HCT116 (cell line): ENCODE measurements at regions not wholly inside any gene's neighbourhood (a gene's known extent, or its start where the extent isn't known, plus 50 kb on each side); places are given as distances from the start of the nearest gene placed in this dataset.

Experiments used
- ATAC-seq: fragments of 200-7000 bp; cut with Tn5 transposase; 2 replicates; pipeline ENCODE4 v1.9.1; 2020; ENCODE audit warnings: mild to moderate bottlenecking, moderate library complexity
- BruUV-seq: library from RNA; stranded (reverse); fragments of 400-500 nt; replicated peaks from 2 replicates; lab custom pipeline; 2021; lab: Mats Ljungman, UMichigan
- CTCF ChIA-PET: fragments of 300-600 bp; sonication (Branson Sonifier 250); formaldehyde crosslinking; loops from one replicate; lab custom pipeline; 2021; ENCODE audit warnings: antibody characterized with exemption; lab: Charles Lee
- POLR2A ChIA-PET: fragments of 300-600, 350-600 bp; sonication (Branson Sonifier 250); formaldehyde crosslinking; loops from one replicate; lab custom pipeline; 2021; ENCODE audit warnings: antibody characterized with exemption; lab: Charles Lee
- RAD21 ChIA-PET, 2 experiments: fragments of 300-600 bp; sonication (Branson Sonifier 250); formaldehyde crosslinking; loops; one replicate each; lab custom pipeline; 2023; ENCODE audit warnings: low total read pairs in 2 of 2; ENCODE audit not compliant: uncharacterized antibody in 2 of 2, unreplicated experiment in 2 of 2, low non-redundant PET in 1 of 2; lab: Charles Lee
- DNase-seq: peaks from one replicate; pipeline ENCODE4 v3.0.0-alpha.2; 2010; ENCODE audit warnings: low read depth, low spot score
- H2AFZ ChIP-seq: fragments of 200-600 bp; shearing (Covaris generic), sonication (generic); 2 replicates; pipeline ENCODE4 v1.6.1; 2017; ENCODE audit warnings: low read depth, mixed run types, mixed read lengths, antibody characterized with exemption, low read length; ENCODE audit not compliant: poor library complexity, severe bottlenecking
- H3K27ac ChIP-seq: 2 replicates; pipeline ENCODE4 v1.5.1; 2012; ENCODE audit warnings: low read depth, low read length
- H3K27me3 ChIP-seq: fragments of 200-600 bp; sonication (generic); 2 replicates; pipeline ENCODE4 v1.6.1; 2016; ENCODE audit warnings: mixed run types, low read length, mixed read lengths; ENCODE audit not compliant: insufficient read depth
- H3K36me3 ChIP-seq, 2 experiments: fragments of 200-500 bp in 1 of 2; fragments of 200-600 bp in 1 of 2; sonication (Bioruptor generic) in 1 of 2; sonication (generic) in 1 of 2; 2 replicates each; pipeline versions ENCODE4 v1.5.1 to v1.6.1; 2014 to 2016; ENCODE audit warnings: low read length in 2 of 2, inconsistent platforms in 1 of 2, mixed read lengths in 1 of 2, mixed run types in 1 of 2; ENCODE audit not compliant: insufficient read depth in 2 of 2, control insufficient read depth in 1 of 2
- H3K4me1 ChIP-seq, 2 experiments: fragments of 200-600 bp in 1 of 2; sonication (generic) in 1 of 2; 2 replicates each; pipeline versions ENCODE4 v1.5.1 to v1.6.1; 2012 to 2017; ENCODE audit warnings: low read length in 2 of 2, inconsistent platforms in 1 of 2, mild to moderate bottlenecking in 1 of 2, mixed read lengths in 1 of 2, mixed run types in 1 of 2, moderate library complexity in 1 of 2; ENCODE audit not compliant: insufficient read depth in 2 of 2, control insufficient read depth in 1 of 2
- H3K4me2 ChIP-seq: fragments of 200-600 bp; sonication (generic); 2 replicates; pipeline ENCODE4 v1.6.1; 2017; ENCODE audit warnings: mixed run types, low read length, mixed read lengths
- H3K4me3 ChIP-seq, 2 experiments: fragments of 200-600 bp in 1 of 2; sonication (generic) in 1 of 2; replicated peaks in 1 of 2; 2 replicates each; pipeline ENCODE4 v1.5.1; 2011 to 2016; ENCODE audit warnings: low read length in 2 of 2, control low read depth in 1 of 2, low read depth in 1 of 2, mild to moderate bottlenecking in 1 of 2, mixed read lengths in 1 of 2, mixed run types in 1 of 2
- H3K79me2 ChIP-seq: fragments of 200-600 bp; sonication (generic); 2 replicates; pipeline ENCODE4 v1.6.1; 2017; ENCODE audit warnings: mild to moderate bottlenecking, mixed run types, low read length, moderate library complexity, mixed read lengths; ENCODE audit not compliant: insufficient read depth
- H3K9ac ChIP-seq: fragments of 200-600 bp; sonication (generic); 2 replicates; pipeline ENCODE4 v1.6.1; 2016; ENCODE audit warnings: low read length, mixed read lengths
- H3K9me2 ChIP-seq: fragments of 200-600 bp; sonication (generic), shearing (Covaris generic); 2 replicates; pipeline ENCODE4 v1.6.1; 2017; ENCODE audit warnings: mixed run types, mild to moderate bottlenecking, moderate library complexity; ENCODE audit not compliant: insufficient read depth
- H3K9me3 ChIP-seq, 2 experiments: fragments of 200-500 bp in 1 of 2; fragments of 200-600 bp in 1 of 2; sonication (Bioruptor generic) in 1 of 2; sonication (generic) in 1 of 2; 2 replicates each; pipeline ENCODE4 v1.6.1; 2014 to 2017; ENCODE audit warnings: low read length in 2 of 2, mixed read lengths in 2 of 2, inconsistent platforms in 1 of 2, low read depth in 1 of 2, mild to moderate bottlenecking in 1 of 2, mixed run types in 1 of 2, moderate library complexity in 1 of 2; ENCODE audit not compliant: control insufficient read depth in 1 of 2, insufficient read depth in 1 of 2
- H4K20me1 ChIP-seq: fragments of 200-600 bp; sonication (generic), shearing (Covaris generic); 2 replicates; pipeline ENCODE4 v1.6.1; 2017; ENCODE audit warnings: mixed run types, mild to moderate bottlenecking, moderate library complexity; ENCODE audit not compliant: insufficient read depth
- CBX3 ChIP-seq: IDR thresholded peaks from 2 replicates; pipeline ENCODE4 v1.6.1; 2012; ENCODE audit warnings: low read depth
- CEBPB ChIP-seq: IDR thresholded peaks from 2 replicates; pipeline ENCODE4 v1.6.1; 2012; ENCODE audit warnings: low read depth
- EGR1 ChIP-seq: IDR thresholded peaks from 2 replicates; pipeline ENCODE4 v1.6.1; 2012; ENCODE audit warnings: low read depth
- ELF1 ChIP-seq: IDR thresholded peaks from 2 replicates; pipeline ENCODE4 v1.6.1; 2012; ENCODE audit warnings: low read depth, borderline replicate concordance
- EZH2 ChIP-seq: fragments of 200-600 bp; sonication (generic); IDR thresholded peaks from 2 replicates; pipeline ENCODE4 v1.6.1; 2017; ENCODE audit warnings: antibody characterized with exemption, mixed run types
- EZH2phosphoT487 ChIP-seq: fragments of 200-600 bp; IDR thresholded peaks from 2 replicates; pipeline ENCODE4 v1.6.1; 2018; ENCODE audit warnings: antibody characterized with exemption, borderline replicate concordance
- FOSL1 ChIP-seq: IDR thresholded peaks from 2 replicates; pipeline ENCODE4 v1.6.1; 2012; ENCODE audit warnings: low read depth
- JUND ChIP-seq: IDR thresholded peaks from 2 replicates; pipeline ENCODE4 v1.6.1; 2012
- POLR2A ChIP-seq: IDR thresholded peaks from 2 replicates; pipeline ENCODE4 v1.7.0; 2011; ENCODE audit warnings: borderline replicate concordance; ENCODE audit not compliant: insufficient read depth, insufficient read length; ENCODE audit errors: extremely low read depth
- POLR2AphosphoS5 ChIP-seq: IDR thresholded peaks from 2 replicates; pipeline ENCODE4 v1.6.1; 2011; ENCODE audit warnings: mild to moderate bottlenecking, low read depth, low read length, moderate library complexity
- SIN3A ChIP-seq: IDR thresholded peaks from 2 replicates; pipeline ENCODE4 v1.6.1; 2012; ENCODE audit warnings: low read depth
- SP1 ChIP-seq: IDR thresholded peaks from 2 replicates; pipeline ENCODE4 v1.6.1; 2012; ENCODE audit warnings: low read depth
- SRF ChIP-seq: IDR thresholded peaks from 2 replicates; pipeline ENCODE4 v1.6.1; 2012; ENCODE audit warnings: low read depth
- YY1 ChIP-seq: IDR thresholded peaks from 2 replicates; pipeline ENCODE4 v1.6.1; 2011; ENCODE audit warnings: low read length, low read depth, moderate library complexity, mild to moderate bottlenecking; ENCODE audit not compliant: insufficient replicate concordance; ENCODE audit errors: extremely low read depth
- ZFX ChIP-seq: fragments of 450-650 bp; IDR thresholded peaks from 2 replicates; pipeline ENCODE4 v1.6.1; 2017
- intact Hi-C: fragments of 100-400 bp; cut with micrococcal nuclease; formaldehyde crosslinking; loops from 2 replicates; pipeline ENCODE4 v1.10.0; 2022
- TF ChIP-seq, protein P1 (sequence below): IDR thresholded peaks from 2 replicates; pipeline ENCODE4 v1.6.1; 2011; ENCODE audit warnings: mild to moderate bottlenecking, low read length, moderate library complexity; ENCODE audit not compliant: insufficient replicate concordance; ENCODE audit errors: extremely low read depth
- TF ChIP-seq, protein P2 (sequence below), 3 experiments: fragments of 200-600 bp in 1 of 3; sonication (generic) in 1 of 3; IDR thresholded peaks in 2 of 3; conservative IDR thresholded peaks in 1 of 3; 2 replicates each; pipeline ENCODE4 v1.5.1; 2012 to 2017; ENCODE audit warnings: low read depth in 2 of 3, low read length in 2 of 3, antibody characterized with exemption in 1 of 3, borderline replicate concordance in 1 of 3, control low read depth in 1 of 3, mild to moderate bottlenecking in 1 of 3, mixed read lengths in 1 of 3, mixed run types in 1 of 3, moderate library complexity in 1 of 3; ENCODE audit not compliant: insufficient read depth in 1 of 3
- TF ChIP-seq, protein P3 (sequence below): IDR thresholded peaks from 2 replicates; pipeline ENCODE4 v1.6.1; 2012
- TF ChIP-seq, protein P4 (sequence below): IDR thresholded peaks from 2 replicates; pipeline ENCODE4 v1.6.1; 2012; ENCODE audit warnings: low read depth

DNA sequence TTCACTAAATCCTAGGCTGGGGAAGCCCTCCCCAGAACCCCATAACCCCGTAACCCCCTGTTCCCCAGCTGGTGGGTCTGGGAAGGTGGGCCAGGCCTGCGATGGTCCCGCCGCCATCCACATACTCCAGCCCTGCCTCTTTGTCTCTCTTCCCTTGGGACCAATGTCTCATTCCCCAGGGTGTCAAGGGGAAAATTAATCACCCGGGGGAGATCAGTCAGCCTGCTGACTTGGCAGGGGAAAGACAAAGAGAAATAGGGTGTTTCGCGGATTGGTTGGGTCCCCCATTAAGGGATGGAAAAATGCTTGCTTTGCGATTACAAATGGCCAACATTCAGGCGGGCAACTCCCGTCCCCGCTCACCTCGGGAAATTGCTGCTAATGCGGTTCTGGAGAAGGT, 60.6 kb upstream of the LHX5 start:
- Histone ChIP-seq H3K9me3 (no peaks in the 10 kb centered on the region), H2AFZ (no peak overlapping the region), H3K27me3 (peaks cover 46% of the 10 kb centered on the region), H4K20me1 (no peaks in the 10 kb centered on the region), H3K79me2 (no peaks in the 10 kb centered on the region), H3K4me3 (no peak overlapping the region), H3K4me1 (no peaks in the 10 kb centered on the region), H3K27ac (no peak overlapping the region), H3K9me2 (no peaks in the 10 kb centered on the region), H3K9ac (no peak overlapping the region), H3K36me3 (no peaks in the 10 kb centered on the region), H3K4me2 (no peak overlapping the region)
- POLR2A ChIA-PET: no interaction called here
- TF ChIP-seq CBX3 (no peak), POLR2A (no peak), EZH2phosphoT487 (no peak), ELF1 (no peak), CEBPB (no peak), ZFX (no peak), SP1 (no peak), YY1 (no peak), SIN3A (no peak), SRF (no peak), EZH2 (no peak), POLR2AphosphoS5 (no peak), FOSL1 (no peak), JUND (no peak), EGR1 (no peak)
- TF ChIP-seq, protein P1, sequence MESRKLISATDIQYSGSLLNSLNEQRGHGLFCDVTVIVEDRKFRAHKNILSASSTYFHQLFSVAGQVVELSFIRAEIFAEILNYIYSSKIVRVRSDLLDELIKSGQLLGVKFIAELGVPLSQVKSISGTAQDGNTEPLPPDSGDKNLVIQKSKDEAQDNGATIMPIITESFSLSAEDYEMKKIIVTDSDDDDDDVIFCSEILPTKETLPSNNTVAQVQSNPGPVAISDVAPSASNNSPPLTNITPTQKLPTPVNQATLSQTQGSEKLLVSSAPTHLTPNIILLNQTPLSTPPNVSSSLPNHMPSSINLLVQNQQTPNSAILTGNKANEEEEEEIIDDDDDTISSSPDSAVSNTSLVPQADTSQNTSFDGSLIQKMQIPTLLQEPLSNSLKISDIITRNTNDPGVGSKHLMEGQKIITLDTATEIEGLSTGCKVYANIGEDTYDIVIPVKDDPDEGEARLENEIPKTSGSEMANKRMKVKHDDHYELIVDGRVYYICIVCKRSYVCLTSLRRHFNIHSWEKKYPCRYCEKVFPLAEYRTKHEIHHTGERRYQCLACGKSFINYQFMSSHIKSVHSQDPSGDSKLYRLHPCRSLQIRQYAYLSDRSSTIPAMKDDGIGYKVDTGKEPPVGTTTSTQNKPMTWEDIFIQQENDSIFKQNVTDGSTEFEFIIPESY: no peak
- TF ChIP-seq, protein P2, sequence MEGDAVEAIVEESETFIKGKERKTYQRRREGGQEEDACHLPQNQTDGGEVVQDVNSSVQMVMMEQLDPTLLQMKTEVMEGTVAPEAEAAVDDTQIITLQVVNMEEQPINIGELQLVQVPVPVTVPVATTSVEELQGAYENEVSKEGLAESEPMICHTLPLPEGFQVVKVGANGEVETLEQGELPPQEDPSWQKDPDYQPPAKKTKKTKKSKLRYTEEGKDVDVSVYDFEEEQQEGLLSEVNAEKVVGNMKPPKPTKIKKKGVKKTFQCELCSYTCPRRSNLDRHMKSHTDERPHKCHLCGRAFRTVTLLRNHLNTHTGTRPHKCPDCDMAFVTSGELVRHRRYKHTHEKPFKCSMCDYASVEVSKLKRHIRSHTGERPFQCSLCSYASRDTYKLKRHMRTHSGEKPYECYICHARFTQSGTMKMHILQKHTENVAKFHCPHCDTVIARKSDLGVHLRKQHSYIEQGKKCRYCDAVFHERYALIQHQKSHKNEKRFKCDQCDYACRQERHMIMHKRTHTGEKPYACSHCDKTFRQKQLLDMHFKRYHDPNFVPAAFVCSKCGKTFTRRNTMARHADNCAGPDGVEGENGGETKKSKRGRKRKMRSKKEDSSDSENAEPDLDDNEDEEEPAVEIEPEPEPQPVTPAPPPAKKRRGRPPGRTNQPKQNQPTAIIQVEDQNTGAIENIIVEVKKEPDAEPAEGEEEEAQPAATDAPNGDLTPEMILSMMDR (IDR thresholded peaks at IDR 0.05 in 2 of 3, conservative IDR thresholded peaks at IDR 0.05 in 1 of 3; ENCODE audit: borderline replicate concordance in 1 of 3, insufficient read depth in 1 of 3, low read depth in 2 of 3, low read length in 2 of 3): no peak
- TF ChIP-seq, protein P3, sequence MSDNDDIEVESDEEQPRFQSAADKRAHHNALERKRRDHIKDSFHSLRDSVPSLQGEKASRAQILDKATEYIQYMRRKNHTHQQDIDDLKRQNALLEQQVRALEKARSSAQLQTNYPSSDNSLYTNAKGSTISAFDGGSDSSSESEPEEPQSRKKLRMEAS: no peak
- TF ChIP-seq, protein P4, sequence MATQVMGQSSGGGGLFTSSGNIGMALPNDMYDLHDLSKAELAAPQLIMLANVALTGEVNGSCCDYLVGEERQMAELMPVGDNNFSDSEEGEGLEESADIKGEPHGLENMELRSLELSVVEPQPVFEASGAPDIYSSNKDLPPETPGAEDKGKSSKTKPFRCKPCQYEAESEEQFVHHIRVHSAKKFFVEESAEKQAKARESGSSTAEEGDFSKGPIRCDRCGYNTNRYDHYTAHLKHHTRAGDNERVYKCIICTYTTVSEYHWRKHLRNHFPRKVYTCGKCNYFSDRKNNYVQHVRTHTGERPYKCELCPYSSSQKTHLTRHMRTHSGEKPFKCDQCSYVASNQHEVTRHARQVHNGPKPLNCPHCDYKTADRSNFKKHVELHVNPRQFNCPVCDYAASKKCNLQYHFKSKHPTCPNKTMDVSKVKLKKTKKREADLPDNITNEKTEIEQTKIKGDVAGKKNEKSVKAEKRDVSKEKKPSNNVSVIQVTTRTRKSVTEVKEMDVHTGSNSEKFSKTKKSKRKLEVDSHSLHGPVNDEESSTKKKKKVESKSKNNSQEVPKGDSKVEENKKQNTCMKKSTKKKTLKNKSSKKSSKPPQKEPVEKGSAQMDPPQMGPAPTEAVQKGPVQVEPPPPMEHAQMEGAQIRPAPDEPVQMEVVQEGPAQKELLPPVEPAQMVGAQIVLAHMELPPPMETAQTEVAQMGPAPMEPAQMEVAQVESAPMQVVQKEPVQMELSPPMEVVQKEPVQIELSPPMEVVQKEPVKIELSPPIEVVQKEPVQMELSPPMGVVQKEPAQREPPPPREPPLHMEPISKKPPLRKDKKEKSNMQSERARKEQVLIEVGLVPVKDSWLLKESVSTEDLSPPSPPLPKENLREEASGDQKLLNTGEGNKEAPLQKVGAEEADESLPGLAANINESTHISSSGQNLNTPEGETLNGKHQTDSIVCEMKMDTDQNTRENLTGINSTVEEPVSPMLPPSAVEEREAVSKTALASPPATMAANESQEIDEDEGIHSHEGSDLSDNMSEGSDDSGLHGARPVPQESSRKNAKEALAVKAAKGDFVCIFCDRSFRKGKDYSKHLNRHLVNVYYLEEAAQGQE: no peak
- RAD21 ChIA-PET: no interaction called here
- intact Hi-C loops: no loop called here
- no peak for ATAC-seq
- BruUV-seq: no TSS peak
- CTCF ChIA-PET: no interaction called here
- DNase-seq: no peak
